ENCODE measurements at regions not wholly inside any gene's neighbourhood (a gene's known extent, or its start where the extent isn't known, plus 50 kb on each side); places are given as distances from the start of the nearest gene placed in this dataset.

DNA sequence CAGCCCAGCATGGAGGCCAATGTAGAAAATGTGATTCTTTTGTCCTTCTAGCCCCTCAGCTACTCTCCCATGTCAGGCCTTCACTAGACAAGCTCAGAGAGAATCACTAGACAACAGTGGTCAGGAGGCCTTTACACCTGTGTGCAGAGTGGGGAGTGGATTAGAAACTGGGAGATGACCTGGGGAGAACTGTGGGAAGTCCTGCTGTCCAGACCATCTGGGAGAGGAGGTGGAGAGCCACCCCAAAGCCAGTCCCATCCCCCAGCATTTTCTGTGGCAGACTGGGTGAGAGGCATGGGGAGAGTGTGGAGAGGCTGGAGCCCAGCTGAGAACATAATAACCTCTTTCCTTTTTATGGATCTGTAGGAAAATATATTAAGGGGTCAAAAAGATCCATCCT is 452.0 kb upstream of the DMAC1 start:
- Mint-ChIP-seq H3K36me3 (no peaks in the 10 kb centered on the region), H3K4me3 (no peak overlapping the region), H3K4me1 (no peaks in the 10 kb centered on the region), H3K27ac (no peak overlapping the region), H3K9me3 (no peaks in the 10 kb centered on the region), H3K27me3 (ENCODE audit: low read depth in 2 of 2) (peaks cover 8 to 14% of the 10 kb centered on the region in 2 donors)
- DNase-seq (no peak), ATAC-seq (no peak)
- H3K4me1 ChIP-seq (ENCODE audit: control insufficient read depth, insufficient read depth, low read length), result no peaks in the 10 kb centered on the region
- no peak overlapping the region for H3K4me3 ChIP-seq (ENCODE audit: low read length)
- TF ChIP-seq, protein P1, sequence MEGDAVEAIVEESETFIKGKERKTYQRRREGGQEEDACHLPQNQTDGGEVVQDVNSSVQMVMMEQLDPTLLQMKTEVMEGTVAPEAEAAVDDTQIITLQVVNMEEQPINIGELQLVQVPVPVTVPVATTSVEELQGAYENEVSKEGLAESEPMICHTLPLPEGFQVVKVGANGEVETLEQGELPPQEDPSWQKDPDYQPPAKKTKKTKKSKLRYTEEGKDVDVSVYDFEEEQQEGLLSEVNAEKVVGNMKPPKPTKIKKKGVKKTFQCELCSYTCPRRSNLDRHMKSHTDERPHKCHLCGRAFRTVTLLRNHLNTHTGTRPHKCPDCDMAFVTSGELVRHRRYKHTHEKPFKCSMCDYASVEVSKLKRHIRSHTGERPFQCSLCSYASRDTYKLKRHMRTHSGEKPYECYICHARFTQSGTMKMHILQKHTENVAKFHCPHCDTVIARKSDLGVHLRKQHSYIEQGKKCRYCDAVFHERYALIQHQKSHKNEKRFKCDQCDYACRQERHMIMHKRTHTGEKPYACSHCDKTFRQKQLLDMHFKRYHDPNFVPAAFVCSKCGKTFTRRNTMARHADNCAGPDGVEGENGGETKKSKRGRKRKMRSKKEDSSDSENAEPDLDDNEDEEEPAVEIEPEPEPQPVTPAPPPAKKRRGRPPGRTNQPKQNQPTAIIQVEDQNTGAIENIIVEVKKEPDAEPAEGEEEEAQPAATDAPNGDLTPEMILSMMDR (IDR thresholded peaks at IDR 0.05), result no peak
- H3K27ac ChIP-seq (ENCODE audit: low read length), result no peak overlapping the region
- no peaks in the 10 kb centered on the region for H3K9me3 ChIP-seq (ENCODE audit: control insufficient read depth, insufficient read depth, low read length)
- intact Hi-C loops (cut with micrococcal nuclease), result no loop called here
- H3K27me3 ChIP-seq (ENCODE audit: control insufficient read depth, insufficient read depth, low read length), result no peaks in the 10 kb centered on the region
- no peaks in the 10 kb centered on the region for H3K36me3 ChIP-seq (ENCODE audit: control insufficient read depth, insufficient read depth, low read length)

DNA sequence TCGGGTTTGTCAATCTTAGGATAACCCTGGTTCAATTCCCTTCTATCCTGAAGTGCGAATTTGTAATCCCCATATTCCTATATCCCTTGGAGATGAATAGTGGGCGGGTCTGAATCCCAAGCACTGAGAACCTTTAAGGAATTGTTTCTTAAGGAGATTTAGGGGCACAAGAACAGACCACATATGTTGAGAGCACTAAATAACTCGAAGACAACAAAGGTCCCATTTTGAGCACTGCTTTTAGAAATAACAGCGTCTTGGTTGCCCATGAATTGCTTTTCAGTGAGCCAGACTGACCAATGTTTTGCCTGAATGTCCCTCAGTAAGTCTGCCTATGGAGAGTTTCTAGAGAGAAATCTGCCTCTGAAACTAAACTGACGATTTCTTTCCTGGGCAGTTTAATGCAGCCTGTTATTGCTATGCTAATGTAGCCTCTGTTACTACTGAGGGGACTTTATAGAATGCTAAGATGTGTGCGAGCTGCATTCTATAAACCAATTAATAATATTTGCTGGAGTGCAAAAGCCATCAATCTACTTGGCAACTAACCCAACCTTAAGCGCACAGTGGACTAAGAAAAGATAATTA is 445.0 kb upstream of the DMAC1 start:
- intact Hi-C loops (cut with micrococcal nuclease), result no loop called here
- H3K4me1 Mint-ChIP-seq, result no peaks in the 10 kb centered on the region
- no peaks in the 10 kb centered on the region for H3K36me3 Mint-ChIP-seq
- ATAC-seq (no peak), DNase-seq (no peak)
- H3K4me1 ChIP-seq (ENCODE audit: control insufficient read depth, insufficient read depth, low read length), result no peaks in the 10 kb centered on the region
- no peak overlapping the region for H3K4me3 ChIP-seq (ENCODE audit: low read length)
- H3K4me3 Mint-ChIP-seq, result no peak overlapping the region
- no peak overlapping the region for H3K27ac ChIP-seq (ENCODE audit: low read length)
- H3K36me3 ChIP-seq (ENCODE audit: control insufficient read depth, insufficient read depth, low read length), result no peaks in the 10 kb centered on the region
- 92% methylated on average over 5 of the region's 8 CpGs for whole genome bisulfite sequencing (ENCODE audit: insufficient coverage)
- no peaks in the 10 kb centered on the region for H3K9me3 Mint-ChIP-seq
- no peak overlapping the region for H3K27ac Mint-ChIP-seq
- H3K27me3 Mint-ChIP-seq (ENCODE audit: low read depth in 2 of 2), result peaks cover 5 to 8% of the 10 kb centered on the region in 2 donors
- no peaks in the 10 kb centered on the region for H3K9me3 ChIP-seq (ENCODE audit: control insufficient read depth, insufficient read depth, low read length)
- H3K27me3 ChIP-seq (ENCODE audit: control insufficient read depth, insufficient read depth, low read length), result no peaks in the 10 kb centered on the region
- TF ChIP-seq, protein P1 (IDR thresholded peaks at IDR 0.05), result no peak

DNA sequence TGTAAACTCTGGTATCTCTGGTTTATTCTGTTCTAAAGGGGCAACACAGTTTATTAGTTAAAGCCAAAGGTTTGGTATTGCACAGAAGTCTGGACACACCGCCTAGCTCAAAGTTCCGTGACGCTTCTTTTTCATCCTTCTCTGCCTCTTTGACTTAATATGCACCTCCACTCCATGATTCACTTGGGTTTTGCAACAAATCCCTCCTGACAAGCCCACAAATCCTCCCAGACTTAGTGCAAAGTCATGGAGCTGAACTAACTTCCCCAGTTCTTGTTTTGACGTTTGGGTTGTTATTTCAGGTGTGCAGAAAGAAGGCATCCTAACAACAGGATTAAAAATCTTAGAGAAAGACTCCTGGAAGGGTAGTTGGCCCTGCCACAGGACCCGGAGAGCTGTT is 441.6 kb upstream of the DMAC1 start:
- Histone ChIP-seq H3K36me3 (ENCODE audit: control insufficient read depth, insufficient read depth, low read length) (no peaks in the 10 kb centered on the region), H3K27me3 (ENCODE audit: control insufficient read depth, insufficient read depth, low read length) (no peaks in the 10 kb centered on the region), H3K27ac (ENCODE audit: low read length) (no peak overlapping the region), H3K4me3 (ENCODE audit: low read length) (no peak overlapping the region), H3K9me3 (ENCODE audit: control insufficient read depth, insufficient read depth, low read length) (no peaks in the 10 kb centered on the region), H3K4me1 (ENCODE audit: control insufficient read depth, insufficient read depth, low read length) (no peaks in the 10 kb centered on the region)
- TF ChIP-seq, protein P1 (IDR thresholded peaks at IDR 0.05), result no peak
- intact Hi-C loops (cut with micrococcal nuclease), result no loop called here
- H3K4me1 Mint-ChIP-seq, result no peaks in the 10 kb centered on the region
- H3K27ac Mint-ChIP-seq, result no peak overlapping the region
- WGBS (ENCODE audit: insufficient coverage), result 68% methylated on average over 5 of the region's 5 CpGs
- DNase-seq (no peak), ATAC-seq (no peak)
- H3K27me3 Mint-ChIP-seq (ENCODE audit: low read depth in 2 of 2), result peaks cover 0 to 3% of the 10 kb centered on the region in 2 donors
- no peaks in the 10 kb centered on the region for H3K36me3 Mint-ChIP-seq
- H3K4me3 Mint-ChIP-seq, result no peak overlapping the region
- H3K9me3 Mint-ChIP-seq, result no peaks in the 10 kb centered on the region

DNA sequence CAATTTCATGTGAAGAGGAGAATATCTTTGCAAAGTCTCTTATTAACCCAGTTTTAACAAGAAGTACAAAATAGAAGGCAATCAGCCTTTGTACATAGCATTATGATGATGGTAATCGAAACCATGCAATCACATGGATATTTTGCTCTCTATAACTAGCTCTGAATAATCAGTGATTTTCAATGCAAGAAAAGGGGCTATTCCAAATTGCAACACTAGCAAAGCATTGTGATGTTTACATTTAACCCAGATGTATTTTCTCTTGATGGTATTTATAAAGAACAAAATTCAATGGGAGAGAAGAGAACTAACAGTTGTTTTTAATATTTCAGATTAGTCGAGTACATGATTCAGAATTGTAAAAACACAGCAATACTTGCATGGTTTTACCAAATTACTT is 437.5 kb upstream of the DMAC1 start:
- H3K27ac ChIP-seq (ENCODE audit: low read length), result no peak overlapping the region
- no peaks in the 10 kb centered on the region for H3K4me1 Mint-ChIP-seq
- DNase-seq (no peak), ATAC-seq (no peak)
- peaks cover 3 to 8% of the 10 kb centered on the region in 2 donors for H3K27me3 Mint-ChIP-seq (ENCODE audit: low read depth in 2 of 2)
- intact Hi-C loops (cut with micrococcal nuclease), result no loop called here
- H3K4me3 ChIP-seq (ENCODE audit: low read length), result no peak overlapping the region
- no peaks in the 10 kb centered on the region for H3K27me3 ChIP-seq (ENCODE audit: control insufficient read depth, insufficient read depth, low read length)
- no peaks in the 10 kb centered on the region for H3K36me3 Mint-ChIP-seq
- no peak overlapping the region for H3K27ac Mint-ChIP-seq
- no peaks in the 10 kb centered on the region for H3K4me1 ChIP-seq (ENCODE audit: control insufficient read depth, insufficient read depth, low read length)
- no CpG with 5 or more reads among the region's 2 CpGs for WGBS (ENCODE audit: insufficient coverage)
- H3K36me3 ChIP-seq (ENCODE audit: control insufficient read depth, insufficient read depth, low read length), result no peaks in the 10 kb centered on the region
- no peaks in the 10 kb centered on the region for H3K9me3 ChIP-seq (ENCODE audit: control insufficient read depth, insufficient read depth, low read length)
- TF ChIP-seq, protein P1 (IDR thresholded peaks at IDR 0.05), result no peak
- H3K4me3 Mint-ChIP-seq, result no peak overlapping the region
- no peaks in the 10 kb centered on the region for H3K9me3 Mint-ChIP-seq
